Fibroblast of skin of left biceps (primary cell): ENCODE measurements at regions not wholly inside any gene's neighbourhood (a gene's known extent, or its start where the extent isn't known, plus 50 kb on each side); places are given as distances from the start of the nearest gene placed in this dataset.

Source experiments
- DNase-seq, 2 experiments: peaks; one replicate each; pipeline ENCODE4 v3.0.0-alpha.2; 2013; ENCODE audit warnings: low read depth in 2 of 2

DNA sequence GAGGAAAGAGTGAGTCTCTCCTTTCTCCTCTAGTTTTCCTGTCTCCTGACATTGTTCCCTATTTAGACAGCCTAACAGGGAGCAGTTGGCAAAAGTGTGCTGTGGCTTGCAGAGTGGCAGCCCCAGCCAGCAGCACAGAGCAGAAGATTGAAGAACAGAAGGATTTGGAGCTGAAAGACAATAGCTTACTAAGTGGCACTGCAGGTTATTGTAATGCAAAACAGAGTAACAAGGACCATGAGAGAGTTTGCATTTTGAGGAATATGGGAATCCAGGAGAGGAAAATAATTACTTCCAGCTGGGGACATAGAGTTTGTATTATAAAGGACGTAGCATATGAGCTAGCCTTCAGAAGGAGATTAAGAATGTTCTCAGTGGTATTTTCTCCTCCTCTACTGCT is 342.4 kb downstream of the AKAIN1 start:
- DNase-seq: no peak

DNA sequence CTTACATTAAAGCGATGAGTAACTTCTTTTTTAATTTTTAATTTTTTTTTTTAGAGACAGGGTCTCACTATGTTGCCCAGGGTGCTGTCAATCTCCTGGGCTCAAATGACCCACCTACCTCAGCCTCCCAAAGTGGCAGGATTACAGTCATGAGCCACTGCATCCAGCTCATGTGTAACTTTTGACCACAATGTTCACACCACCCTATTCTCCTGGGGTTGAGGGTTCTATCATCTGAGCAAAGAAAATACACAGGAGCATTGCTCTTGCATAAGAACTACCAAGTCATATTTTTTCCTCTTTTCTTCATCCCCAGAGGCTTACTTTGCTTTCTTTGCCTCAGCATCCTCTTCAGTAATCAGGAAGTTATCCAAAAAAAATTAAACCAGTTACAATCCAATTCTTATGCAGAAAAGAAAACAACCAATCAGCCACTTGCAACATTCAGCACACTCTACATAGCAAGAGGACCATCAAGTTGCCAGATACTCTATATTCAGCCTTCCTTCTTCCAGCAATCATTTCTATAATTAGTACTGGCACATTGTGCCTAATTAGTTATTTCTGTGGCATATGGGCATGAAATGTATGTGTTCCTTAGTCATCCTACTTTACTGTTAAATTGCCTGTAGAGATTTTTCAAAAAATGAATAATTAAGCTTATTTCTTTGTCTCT is 345.6 kb downstream of the AKAIN1 start:
- no peak for DNase-seq

DNA sequence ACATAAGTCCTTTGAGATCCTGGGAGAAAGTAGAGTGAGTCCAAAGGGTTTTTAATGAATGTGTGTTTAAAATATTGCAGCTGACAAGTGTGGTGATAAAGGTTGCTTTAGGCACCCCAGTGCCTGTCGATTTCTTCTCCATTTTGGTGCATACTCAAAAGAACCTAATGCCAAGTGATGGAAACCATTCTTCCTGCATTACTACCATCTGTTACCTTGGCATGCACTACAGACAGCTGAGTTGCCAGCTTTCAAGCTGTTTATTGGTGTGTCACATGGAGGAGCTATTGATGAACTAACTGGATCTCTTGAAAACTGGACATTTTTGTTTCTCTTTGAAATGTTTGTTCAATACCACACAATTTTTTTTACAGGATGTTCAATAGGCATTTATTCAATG is 350.0 kb downstream of the AKAIN1 start:
- no peak for DNase-seq

DNA sequence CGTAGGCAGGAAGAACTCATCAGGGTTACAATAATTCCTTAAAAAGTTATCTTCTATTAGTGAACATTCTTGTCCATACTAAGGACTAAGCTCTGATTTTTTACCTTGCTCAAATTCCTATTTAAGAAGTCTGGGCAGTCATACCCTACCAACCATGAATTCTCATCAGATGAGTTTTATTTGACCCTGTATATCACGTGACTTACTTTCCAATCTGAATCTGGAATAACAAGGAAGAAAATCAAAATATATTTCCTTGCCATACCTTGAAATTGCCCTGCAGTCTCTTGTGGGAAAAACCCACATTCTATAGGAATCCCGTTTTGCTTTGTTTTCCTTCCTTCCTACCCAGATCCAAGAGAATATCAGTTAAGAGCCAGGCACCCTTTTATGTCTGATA is 352.7 kb downstream of the AKAIN1 start:
- no peak for DNase-seq

DNA sequence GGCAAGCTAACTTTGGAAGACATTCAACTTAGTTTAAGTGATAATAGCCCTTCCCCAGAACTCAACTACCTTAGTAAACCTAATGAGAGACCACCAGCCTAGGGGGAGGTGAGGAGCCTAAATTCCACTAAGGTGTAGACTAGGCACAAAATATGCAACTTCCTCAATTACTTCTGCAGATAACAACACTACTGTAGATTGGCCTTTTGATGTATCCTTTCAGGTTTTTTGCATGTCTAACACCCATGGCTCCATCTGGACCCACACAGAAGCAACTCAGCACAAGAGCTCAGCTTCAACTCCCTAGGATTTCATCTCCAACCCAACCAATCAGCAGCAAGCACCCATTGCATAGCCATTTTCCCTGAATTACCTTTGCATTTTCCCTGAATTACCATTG is 353.3 kb downstream of the AKAIN1 start:
- no peak for DNase-seq

DNA sequence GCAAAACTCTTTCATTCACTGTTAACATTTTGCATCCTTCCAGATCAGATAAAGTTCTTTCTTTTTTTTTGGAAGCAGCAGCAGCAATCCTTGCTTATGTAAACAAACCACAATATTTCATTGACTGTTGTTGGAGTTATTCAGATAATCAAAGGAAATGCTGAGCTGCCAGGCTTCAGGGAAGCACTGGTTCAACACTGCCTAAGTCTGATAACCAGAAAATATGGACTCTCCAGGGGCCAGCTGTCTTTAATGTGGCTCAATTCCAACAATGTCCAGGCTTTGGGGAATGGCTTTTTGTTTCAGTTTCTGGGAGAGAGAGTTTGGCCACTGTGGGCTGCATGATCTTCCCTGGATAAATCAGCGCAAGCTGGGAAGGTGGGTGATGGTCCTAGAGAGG is 354.3 kb downstream of the AKAIN1 start:
- no peak for DNase-seq

DNA sequence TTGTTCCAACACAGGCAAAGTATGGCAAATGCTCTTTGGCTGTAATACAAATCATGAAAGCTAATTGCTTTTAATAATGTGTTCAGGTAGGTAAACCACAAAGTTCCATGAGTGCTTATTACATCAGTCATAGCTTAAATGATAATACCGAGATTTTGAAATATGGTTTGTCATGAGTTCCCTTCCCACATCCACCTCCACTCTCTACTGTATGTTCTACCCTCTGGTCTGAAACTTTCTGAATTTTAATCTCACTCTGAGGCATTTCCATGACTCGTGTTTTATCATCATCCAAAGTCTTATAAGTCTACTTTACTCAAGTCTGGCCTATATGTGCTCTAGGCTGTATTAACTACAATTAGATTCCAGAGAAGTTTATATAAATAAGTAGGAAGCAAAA is 354.8 kb downstream of the AKAIN1 start:
- DNase-seq: no peak

DNA sequence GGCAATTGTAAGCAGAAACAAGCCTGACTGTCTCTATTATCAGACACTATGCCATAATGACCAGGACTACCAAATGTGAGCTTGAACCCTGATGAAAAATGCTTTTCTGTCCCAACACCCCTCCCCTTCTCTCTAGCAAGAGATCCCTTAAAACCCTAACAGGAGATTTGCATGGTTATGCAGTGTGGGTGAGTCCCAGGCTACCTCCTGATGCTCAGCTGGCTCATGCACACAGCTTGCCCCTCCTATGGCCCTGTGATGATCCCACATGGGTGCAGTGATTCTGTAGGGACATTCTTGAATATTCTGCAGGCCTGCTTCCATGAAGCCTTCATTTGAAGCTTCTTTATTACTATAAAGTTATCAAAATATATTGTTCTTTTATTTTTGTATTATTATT is 357.4 kb downstream of the AKAIN1 start:
- DNase-seq: no peak

DNA sequence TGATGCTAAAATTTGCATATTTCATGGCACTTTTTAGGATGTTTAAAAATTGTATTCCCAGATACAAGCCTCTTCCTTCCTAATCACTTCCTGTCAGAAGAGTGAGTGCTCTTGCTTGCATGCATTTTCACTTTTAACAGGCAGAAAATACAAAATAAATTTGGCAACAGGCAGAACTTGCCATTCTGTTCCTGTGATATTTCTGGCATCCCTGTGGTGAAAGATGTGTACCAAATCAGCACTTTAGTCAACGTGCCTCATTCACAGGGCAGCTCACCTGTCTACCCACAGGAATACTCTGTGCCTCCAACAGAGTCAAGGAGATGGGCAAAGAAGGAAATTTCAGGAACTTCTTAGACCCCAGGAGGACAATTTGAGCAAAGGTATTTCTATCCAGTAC is 360.9 kb downstream of the AKAIN1 start:
- no peak for DNase-seq

DNA sequence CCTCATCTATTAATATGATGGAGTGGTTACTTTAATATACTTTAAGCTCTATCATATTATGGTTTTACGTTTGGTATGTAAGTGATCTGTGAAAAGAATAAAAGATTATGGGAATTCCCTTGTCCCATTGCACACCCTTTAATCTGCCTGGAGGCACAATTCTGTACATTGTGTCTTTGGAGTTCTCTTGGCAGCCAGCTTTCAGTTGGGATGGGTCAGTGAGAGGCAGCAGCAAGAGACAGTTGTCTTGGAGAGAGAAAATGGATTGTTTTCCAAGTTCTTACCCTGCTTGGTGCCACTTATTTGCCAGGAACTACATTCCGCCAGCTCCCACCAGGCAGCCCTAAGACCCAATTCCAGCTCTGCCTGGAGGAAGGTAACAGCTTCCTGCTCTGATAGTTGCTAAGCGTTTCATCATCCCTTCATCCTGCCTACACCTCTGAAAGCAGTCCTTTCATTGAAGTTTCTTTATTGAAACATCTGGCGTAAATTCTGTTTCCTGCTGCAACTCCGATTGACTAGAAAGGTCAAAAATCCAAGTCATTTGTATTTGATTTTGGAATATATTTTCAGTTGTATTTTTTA is 365.2 kb downstream of the AKAIN1 start:
- DNase-seq: no peak

DNA sequence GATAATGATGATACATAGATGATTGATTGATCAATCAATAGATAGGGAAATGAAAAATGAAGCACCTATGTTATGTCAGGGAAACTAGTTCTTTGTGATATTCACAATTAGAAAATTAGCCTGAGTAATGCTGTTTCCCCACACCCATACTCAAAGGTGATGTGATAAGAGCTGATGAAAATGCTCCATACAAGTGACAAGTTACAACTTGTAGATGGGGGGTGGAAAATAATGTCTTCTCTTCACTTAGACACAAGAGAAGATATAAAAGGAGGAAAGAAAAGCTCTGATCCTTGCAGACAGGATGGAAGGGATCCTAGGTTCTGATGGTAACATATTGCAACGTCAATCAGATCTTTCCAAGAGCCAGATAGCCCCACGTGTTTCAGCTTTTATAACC is 365.9 kb downstream of the AKAIN1 start:
- no peak for DNase-seq

DNA sequence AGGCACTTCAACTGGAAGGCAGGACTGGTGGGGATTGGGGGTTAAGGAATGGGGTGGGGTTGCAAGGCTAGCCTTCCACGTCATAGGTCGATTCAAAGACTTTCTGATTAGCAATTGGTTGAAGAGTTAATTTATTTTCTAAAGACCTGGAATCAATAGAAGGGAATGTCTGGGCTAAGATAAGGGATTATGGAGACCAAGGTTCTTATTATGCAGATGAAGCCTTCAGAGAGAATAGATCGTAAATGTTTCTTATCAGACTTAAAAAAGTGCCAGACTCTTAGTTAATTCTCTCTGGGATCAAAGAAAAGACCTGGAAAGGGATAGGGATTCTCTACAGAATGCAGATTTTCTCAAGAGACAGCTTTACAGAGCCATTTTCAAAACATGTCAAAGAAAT is 368.0 kb upstream of the DLGAP1 start:
- no peak for DNase-seq

DNA sequence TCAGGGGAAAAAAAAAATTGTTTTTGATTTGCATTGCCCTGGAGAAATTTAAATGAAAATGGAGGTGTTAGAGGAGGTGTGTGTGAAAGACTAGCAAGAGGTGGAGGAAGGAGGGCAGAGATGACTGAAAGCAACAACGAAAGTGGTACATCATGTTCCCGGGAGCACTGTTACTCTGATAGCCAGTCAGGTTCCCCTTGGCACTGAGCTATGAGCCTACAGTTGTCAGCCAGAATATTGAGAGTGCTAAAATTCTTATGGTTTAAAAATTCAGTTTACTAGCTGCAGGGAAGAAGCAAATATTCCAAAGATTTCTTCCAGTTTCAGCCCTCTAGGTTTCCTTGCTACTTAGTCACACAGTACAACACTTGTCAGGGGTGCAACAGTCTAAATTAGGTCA is 366.7 kb upstream of the DLGAP1 start:
- DNase-seq: no peak

DNA sequence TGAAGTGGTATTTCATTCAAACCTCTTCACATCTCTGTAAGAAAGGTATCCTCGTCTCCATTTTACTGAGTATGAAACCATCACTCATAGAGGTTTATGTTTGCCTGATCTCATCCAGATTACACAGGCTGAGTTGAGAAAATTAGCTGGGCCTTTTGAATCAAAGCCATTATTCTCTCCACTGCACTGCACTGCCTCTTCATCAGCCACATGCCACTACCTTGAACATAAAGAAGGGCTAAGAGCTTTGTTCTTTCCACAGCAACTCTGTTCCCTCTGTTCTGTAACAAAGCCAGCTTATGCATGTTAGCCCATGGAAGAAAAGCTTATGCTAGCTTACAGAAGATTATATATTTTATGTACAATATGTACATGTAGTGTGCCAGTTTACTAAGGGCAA is 362.6 kb upstream of the DLGAP1 start:
- DNase-seq: no peak

DNA sequence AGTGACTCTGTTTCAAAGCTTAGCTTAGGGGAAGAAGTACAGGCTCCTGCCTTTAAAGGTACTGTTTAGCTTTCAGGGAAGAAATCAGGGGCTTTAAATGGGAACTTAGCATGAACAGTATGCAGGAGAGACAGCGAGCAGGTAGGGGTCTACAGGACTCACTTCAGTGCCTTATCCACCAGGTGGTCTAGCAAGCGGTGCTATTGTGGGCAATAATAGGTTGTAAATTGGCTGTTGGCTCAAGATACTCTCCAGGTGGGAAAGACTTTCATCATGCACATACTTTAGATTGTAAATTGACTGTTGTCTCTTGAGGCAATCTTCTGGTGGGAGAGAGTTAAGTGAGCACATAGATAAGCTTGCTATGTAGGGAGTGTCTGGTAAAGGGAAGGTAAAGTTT is 358.6 kb upstream of the DLGAP1 start:
- no peak for DNase-seq

DNA sequence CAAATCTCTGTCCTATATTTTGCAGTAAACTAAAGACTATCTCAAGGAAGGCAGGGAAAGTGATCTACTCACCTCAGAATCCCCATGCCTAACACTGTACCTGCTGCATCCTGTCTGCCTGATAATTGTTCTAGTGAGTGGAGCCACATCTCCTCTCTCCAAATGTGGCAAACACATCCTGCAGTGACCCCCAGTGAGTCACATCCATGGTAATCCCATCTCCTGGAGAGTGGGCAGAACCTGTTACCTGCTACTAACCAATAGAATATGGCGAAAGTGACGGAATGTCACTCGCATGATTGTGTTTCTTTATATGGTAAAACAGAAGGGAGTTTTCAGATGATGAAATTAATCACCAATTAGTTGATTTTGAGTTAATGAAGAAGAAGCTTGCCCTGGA is 353.8 kb upstream of the DLGAP1 start:
- DNase-seq: no peak

DNA sequence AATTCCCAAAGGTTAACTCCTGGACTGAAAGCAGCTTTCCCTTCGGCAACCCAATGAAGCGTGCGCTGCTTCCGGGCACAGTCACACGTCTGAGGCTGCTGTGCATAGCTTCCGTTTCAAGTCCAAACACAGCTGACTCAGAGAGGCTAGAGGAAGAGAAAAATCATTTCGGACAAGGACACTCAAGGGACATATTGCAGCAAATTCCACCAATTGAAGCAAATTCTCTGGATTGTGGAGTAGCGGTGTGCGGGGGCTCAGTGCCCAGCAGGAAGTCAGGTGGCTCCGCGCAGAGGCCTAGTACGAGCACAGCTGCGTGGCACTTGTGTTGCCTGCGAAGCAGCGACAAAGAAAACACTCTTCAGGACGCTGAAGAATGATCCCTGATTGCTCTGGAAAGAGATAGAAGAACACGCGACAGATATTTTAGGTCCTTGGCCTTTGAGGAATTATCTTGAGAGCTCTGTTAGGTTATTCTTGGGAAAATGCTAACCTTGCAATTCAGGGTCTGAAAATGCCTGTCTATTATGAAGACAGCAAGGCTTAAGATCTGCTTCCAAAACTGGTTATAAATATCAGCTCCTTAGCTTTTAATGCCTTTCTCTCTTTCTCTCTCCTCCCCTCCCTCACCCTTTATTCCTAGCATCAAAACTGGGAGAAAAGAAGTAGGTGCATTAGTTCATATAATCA is 352.6 kb upstream of the DLGAP1 start:
- no peak for DNase-seq

DNA sequence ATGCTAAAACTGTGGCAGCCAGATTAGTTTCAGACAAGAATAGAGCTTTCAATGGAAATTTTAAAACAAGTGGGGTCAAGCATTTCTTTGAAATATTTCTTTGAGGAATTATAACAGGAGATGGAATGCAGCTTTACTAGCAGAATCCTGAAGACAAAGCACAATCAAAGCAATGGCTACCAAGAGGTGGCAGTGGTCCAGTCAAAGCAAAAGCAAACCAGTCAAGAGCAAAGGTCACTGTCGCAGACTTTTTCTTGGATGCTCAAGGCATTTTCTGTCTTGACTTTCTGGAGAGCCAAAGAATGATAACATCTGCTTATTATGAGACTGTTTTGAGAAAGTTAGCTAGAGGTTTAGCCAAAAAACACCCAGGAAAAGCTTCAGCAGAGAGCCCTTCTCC is 351.2 kb upstream of the DLGAP1 start:
- DNase-seq: no peak

DNA sequence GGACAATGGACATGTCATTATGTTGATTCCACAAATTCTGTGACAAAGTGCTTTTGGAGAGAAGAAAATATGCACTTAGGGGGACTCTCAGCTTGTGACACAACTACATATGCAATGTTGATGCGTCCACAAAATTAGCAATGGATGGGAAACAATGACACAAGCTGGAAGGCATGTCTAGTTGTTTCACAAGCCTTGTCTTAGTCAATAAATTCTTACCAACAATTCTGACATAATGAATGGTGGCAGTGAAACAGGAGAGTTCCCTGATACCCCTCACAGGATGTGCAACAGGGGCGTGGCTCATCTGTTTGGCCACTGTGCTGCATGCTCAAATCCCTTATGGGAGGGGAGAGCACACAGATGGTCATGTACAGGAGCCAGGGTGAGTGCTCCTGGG is 347.2 kb upstream of the DLGAP1 start:
- no peak for DNase-seq

DNA sequence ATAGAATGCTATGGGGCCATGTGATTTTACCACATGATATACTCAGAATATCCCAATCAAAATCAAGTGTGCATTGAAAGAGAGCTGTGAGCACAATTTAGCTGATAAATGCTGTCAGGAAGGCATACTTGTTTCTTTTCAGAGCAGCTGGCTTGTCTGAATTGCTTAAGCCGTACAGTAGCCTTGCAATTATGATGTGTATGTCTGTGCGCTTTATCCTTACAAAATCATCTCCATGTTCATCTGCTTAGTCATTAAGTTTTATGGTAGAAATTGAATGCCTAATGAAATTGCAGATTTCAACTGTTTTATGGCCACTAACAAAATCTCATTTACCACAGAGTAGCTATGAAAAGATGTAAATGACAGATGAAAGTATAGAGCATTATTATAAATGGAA is 346.0 kb upstream of the DLGAP1 start:
- no peak for DNase-seq

DNA sequence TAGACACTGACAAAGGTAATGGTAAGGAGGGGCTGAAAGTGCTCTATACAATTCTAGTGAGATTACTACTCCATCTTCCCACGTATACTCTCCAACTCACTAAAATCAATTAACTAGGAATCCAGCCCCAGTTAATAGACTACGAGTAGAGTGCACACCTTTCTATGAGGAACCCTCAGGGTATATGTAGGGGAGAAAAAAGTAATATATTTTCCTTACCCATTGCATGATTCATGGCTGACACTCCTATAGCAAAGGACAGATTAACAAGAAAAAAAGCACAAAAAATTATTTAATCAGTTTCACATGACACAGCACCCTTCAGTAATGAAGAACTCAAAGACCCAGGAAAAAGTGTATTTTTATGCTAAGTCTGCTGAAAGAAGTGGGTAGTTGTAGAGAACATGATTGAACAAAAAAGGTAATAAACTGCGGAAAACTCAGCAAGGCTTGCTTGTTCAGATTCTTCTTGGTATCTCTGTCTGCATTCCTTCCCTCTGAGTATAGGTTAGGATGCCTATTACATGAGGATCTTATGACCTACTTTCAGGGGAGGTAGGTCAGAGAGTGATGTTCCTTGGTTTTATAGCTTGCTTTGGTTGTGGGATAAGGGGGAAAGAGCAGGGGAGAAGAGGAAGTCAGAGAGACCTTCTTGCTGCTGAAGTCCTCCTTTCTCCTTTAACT is 342.0 kb upstream of the DLGAP1 start:
- DNase-seq: no peak

DNA sequence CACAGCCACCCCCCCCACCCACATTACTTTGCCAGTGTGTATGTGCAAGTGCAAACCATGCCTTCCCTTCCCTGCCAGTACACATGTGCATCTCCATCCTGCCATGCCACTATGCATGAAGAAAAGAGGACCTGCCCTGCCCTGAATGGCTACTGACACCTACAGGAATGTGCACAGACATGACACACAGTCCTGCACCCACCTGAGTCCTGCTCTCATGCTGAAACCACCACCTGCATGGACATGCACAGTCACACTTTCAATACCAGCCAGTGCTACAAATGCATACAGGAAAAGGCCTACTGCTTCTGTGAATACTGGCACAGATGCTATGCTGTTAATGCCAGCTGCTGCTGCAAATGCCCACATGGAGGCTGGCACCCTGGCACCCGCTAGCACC is 334.4 kb upstream of the DLGAP1 start:
- no peak for DNase-seq

DNA sequence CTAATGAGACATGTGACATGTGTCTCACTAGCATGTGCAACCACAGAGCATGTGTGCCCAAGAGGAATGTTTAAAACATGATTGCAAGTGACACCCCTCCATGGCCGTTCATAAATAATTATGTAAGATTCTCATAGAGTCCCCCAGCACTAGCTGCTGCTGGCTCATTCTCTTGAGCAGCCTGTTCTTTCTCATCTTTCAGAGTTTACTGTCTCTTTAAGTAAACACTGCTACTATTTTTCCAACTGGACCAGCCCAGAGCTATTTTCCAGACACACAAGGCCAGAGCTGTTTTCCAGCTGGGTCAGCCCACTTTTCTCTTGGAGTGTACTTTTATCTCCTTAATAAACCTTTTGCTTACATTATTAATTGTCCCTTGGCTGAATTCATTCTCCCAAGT is 326.8 kb upstream of the DLGAP1 start:
- no peak for DNase-seq
